Activated CD4-positive, alpha-beta memory T cell treated with anti-CD3 and anti-CD28 coated beads, Interleukin-2, amount 10 ng/mL, durations not matched to agents 7 days and 5 days (primary cell): ENCODE measurements at regions not wholly inside any gene's neighbourhood (a gene's known extent, or its start where the extent isn't known, plus 50 kb on each side); places are given as distances from the start of the nearest gene placed in this dataset.
"Not testable (repeated sequence)": the region's sequence is repeated elsewhere in the genome, so short reads cannot be mapped to it uniquely, and the experiment has no call there.

Experiments used
- CTCF ChIA-PET: fragments of 350-600 bp; sonication (Branson Sonifier 250); formaldehyde crosslinking; loops from one replicate; lab custom pipeline; 2021; ENCODE audit warnings: antibody characterized with exemption, inconsistent platforms; lab: Charles Lee
- POLR2A ChIA-PET: fragments of 350-600 bp; sonication (Branson Sonifier 250); formaldehyde crosslinking; loops from one replicate; lab custom pipeline; 2021; ENCODE audit warnings: antibody characterized with exemption; lab: Charles Lee
- DNase-seq: peaks from one replicate; pipeline ENCODE4 v3.0.0-alpha.2; 2020
- H3K27ac Mint-ChIP-seq: one replicate; pipeline ENCODE4 v1.8.0; 2021; ENCODE audit warnings: mild to moderate bottlenecking, mixed read lengths
- H3K27me3 Mint-ChIP-seq: one replicate; pipeline ENCODE4 v1.8.0; 2021; ENCODE audit warnings: mixed read lengths
- H3K36me3 Mint-ChIP-seq: one replicate; pipeline ENCODE4 v1.8.0; 2021; ENCODE audit warnings: low read depth, mixed read lengths
- H3K4me1 Mint-ChIP-seq: one replicate; pipeline ENCODE4 v1.8.0; 2021; ENCODE audit warnings: mixed read lengths
- H3K4me3 Mint-ChIP-seq: one replicate; pipeline ENCODE4 v1.8.0; 2021; ENCODE audit warnings: mild to moderate bottlenecking, mixed read lengths
- H3K9me3 Mint-ChIP-seq: one replicate; pipeline ENCODE4 v1.8.0; 2021; ENCODE audit warnings: mixed read lengths

GRCh38 chrX:109261279-109261678 lies 220.6 kb downstream of the GUCY2F start:
- Mint-ChIP-seq H3K27me3 (no peaks in the 10 kb centered on the region), H3K9me3 (no peaks in the 10 kb centered on the region), H3K36me3 (no peaks in the 10 kb centered on the region), H3K27ac (no peak overlapping the region), H3K4me1 (no peaks in the 10 kb centered on the region), H3K4me3 (no peak overlapping the region)
- ChIA-PET CTCF (no interaction called here), POLR2A (no interaction called here)
- no peak for DNase-seq

GRCh38 chrX:109252789-109253188 lies 229.1 kb downstream of the GUCY2F start:
- Mint-ChIP-seq H3K27me3 (no peaks in the 10 kb centered on the region), H3K27ac (no peak overlapping the region), H3K4me1 (no peaks in the 10 kb centered on the region), H3K9me3 (no peaks in the 10 kb centered on the region), H3K4me3 (no peak overlapping the region), H3K36me3 (no peaks in the 10 kb centered on the region)
- POLR2A ChIA-PET = no interaction called here
- no peak for DNase-seq
- CTCF ChIA-PET = no interaction called here

- H3K9me3 Mint-ChIP-seq = no peaks in the 10 kb centered on the region
- no peak overlapping the region for H3K27ac Mint-ChIP-seq
- no peaks in the 10 kb centered on the region for H3K27me3 Mint-ChIP-seq
- H3K4me3 Mint-ChIP-seq = no peak overlapping the region
- no peak for DNase-seq
- H3K36me3 Mint-ChIP-seq = no peaks in the 10 kb centered on the region
- no peaks in the 10 kb centered on the region for H3K4me1 Mint-ChIP-seq
- POLR2A ChIA-PET = no interaction called here
- CTCF ChIA-PET = no interaction called here
Measured at GRCh38 chrX:109218761-109219160, 263.1 kb downstream of the GUCY2F start.

- Mint-ChIP-seq H3K4me1 (no peaks in the 10 kb centered on the region), H3K9me3 (no peaks in the 10 kb centered on the region), H3K4me3 (no peak overlapping the region), H3K27me3 (no peaks in the 10 kb centered on the region), H3K27ac (no peak overlapping the region), H3K36me3 (no peaks in the 10 kb centered on the region)
- DNase-seq = no peak
- CTCF ChIA-PET = no interaction called here
- POLR2A ChIA-PET = no interaction called here
Measured at GRCh38 chrX:109199726-109200125, 282.2 kb downstream of the GUCY2F start.

- Mint-ChIP-seq H3K4me3 (no peak overlapping the region), H3K36me3 (no peaks in the 10 kb centered on the region), H3K9me3 (no peaks in the 10 kb centered on the region), H3K27ac (no peak overlapping the region), H3K27me3 (no peaks in the 10 kb centered on the region), H3K4me1 (no peaks in the 10 kb centered on the region)
- no peak for DNase-seq
- CTCF ChIA-PET = no interaction called here
- POLR2A ChIA-PET = no interaction called here
Measured at GRCh38 chrX:109190542-109190941, 291.3 kb downstream of the GUCY2F start.

GRCh38 chrX:109187473-109188168 lies 294.3 kb downstream of the GUCY2F start:
- no peaks in the 10 kb centered on the region for H3K9me3 Mint-ChIP-seq
- no peaks in the 10 kb centered on the region for H3K36me3 Mint-ChIP-seq
- H3K27me3 Mint-ChIP-seq = no peaks in the 10 kb centered on the region
- ChIA-PET POLR2A (no interaction called here), CTCF (no interaction called here)
- no peak for DNase-seq
- no peak overlapping the region for H3K27ac Mint-ChIP-seq
- H3K4me1 Mint-ChIP-seq = no peaks in the 10 kb centered on the region
- H3K4me3 Mint-ChIP-seq = no peak overlapping the region

DNA sequence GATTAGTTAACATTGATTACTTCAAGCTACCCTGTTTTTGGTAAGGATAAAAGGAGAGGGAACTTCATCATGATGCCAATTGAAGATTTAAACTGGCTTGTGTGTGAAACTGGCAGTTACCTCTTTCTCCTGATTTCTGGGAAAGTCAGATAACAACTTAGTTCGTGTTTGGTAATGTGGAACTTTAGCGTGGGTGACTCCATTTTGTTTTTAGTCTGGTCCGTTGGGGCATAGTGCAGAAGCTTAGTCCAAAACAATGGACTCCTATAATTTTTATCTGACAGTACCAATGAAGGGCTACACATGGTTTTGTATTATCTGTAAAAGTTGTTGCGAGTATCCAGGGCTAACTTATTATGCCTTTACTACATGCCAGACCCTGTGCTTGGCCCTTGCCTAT lies 294.9 kb downstream of the GUCY2F start:
- no peaks in the 10 kb centered on the region for H3K4me1 Mint-ChIP-seq
- ChIA-PET POLR2A (no interaction called here), CTCF (no interaction called here)
- DNase-seq = no peak
- H3K27me3 Mint-ChIP-seq = no peaks in the 10 kb centered on the region
- no peaks in the 10 kb centered on the region for H3K36me3 Mint-ChIP-seq
- H3K9me3 Mint-ChIP-seq = no peaks in the 10 kb centered on the region
- H3K27ac Mint-ChIP-seq = no peak overlapping the region
- no peak overlapping the region for H3K4me3 Mint-ChIP-seq

DNA sequence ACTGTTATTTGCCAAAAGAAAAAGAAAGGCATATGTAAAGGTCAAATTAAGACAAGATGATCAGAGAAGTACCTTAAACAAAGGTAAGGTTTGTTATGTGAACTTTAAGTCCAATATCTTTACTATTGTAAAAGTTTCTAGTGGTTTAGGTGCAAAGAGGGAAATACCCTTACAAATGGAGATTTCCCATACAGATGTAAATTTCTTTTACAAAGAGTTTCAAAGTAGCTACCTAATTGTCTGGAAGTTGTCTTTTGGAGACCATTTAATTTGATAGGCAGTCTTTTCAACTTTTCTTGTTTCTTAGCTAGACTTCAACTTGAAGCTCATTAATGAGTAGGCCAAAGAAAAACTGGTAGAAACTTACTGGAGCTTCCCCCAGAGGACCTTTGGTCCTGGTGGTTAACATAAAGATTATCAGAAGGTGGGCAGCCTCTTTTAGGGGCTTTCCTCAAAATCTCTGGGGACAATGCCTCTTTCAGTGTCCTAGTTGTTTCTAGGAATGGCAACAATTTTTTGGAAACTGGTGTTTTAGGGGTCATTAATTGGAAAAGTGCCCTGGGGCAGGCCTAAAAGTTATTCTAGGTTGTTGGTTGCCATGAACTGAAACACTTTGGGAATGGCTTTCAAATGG lies 297.3 kb downstream of the GUCY2F start:
- no peak overlapping the region for H3K27ac Mint-ChIP-seq

DNA sequence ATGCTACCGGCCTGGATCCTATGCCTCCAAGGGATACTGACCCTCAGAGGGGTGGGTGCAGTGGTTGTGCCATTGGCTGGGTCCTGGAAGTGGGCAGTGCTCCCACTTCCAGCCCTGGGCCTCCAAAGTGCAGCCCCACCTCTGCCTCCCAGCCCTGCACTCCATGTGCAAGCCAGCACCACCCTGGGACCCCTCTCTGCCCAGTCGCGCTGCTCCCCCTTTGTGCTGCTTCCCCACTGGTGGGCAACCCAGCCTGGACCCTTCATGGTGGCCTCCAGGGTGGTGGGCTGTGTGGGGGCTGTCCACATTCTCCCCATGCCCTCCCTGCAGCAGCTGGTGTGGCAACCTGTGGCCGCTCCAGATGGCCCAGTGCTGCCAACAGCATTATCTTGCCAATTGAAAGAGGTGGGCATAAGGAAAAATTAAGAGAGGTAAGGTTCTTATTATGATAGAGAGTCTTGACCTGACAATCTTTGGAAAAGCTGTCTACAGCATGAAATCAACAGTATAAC lies 309.7 kb downstream of the GUCY2F start:
- no peaks in the 10 kb centered on the region for H3K9me3 Mint-ChIP-seq
- no peak for DNase-seq
- H3K27ac Mint-ChIP-seq = no peak overlapping the region
- no peaks in the 10 kb centered on the region for H3K27me3 Mint-ChIP-seq
- no peak overlapping the region for H3K4me3 Mint-ChIP-seq
- POLR2A ChIA-PET = no interaction called here
- H3K4me1 Mint-ChIP-seq = no peaks in the 10 kb centered on the region
- CTCF ChIA-PET = no interaction called here
- H3K36me3 Mint-ChIP-seq = no peaks in the 10 kb centered on the region

More for the DNA sequence above, 297.3 kb downstream of the GUCY2F start:
- no peaks in the 10 kb centered on the region for H3K9me3 Mint-ChIP-seq
- H3K27me3 Mint-ChIP-seq = no peaks in the 10 kb centered on the region
- ChIA-PET POLR2A (no interaction called here), CTCF (no interaction called here)
- H3K36me3 Mint-ChIP-seq = no peaks in the 10 kb centered on the region
- no peak for DNase-seq
- H3K4me3 Mint-ChIP-seq = no peak overlapping the region
- no peaks in the 10 kb centered on the region for H3K4me1 Mint-ChIP-seq

DNA sequence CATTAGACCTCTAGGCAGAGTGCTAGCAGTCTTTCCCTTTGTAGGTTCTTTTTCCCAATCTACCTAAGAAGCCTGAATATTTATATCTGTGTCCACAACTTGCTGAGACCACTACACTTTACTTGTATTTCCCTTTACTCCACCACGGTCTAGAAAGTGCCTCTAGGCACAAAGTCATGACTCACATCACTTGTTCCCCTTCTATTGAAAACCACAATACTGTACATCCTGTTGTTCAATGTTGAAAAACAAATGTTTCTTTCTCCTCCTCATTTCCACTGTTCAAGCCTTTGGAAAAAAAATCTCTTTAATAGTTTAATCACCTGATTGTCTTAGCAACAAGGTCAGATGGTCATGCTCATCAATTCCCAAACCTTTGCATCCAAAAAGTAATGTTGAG lies 326.7 kb downstream of the GUCY2F start:
- ChIA-PET CTCF (no interaction called here), POLR2A (no interaction called here)
- no peaks in the 10 kb centered on the region for H3K4me1 Mint-ChIP-seq
- H3K36me3 Mint-ChIP-seq = no peaks in the 10 kb centered on the region
- peaks cover 4% of the 10 kb centered on the region for H3K9me3 Mint-ChIP-seq
- no peak overlapping the region for H3K27ac Mint-ChIP-seq
- DNase-seq = no peak
- no peaks in the 10 kb centered on the region for H3K27me3 Mint-ChIP-seq
- H3K4me3 Mint-ChIP-seq = no peak overlapping the region

GRCh38 chrX:109144173-109144572 lies 337.7 kb downstream of the GUCY2F start:
- H3K27me3 Mint-ChIP-seq, POLR2A ChIA-PET, CTCF ChIA-PET: not testable (repeated sequence)

GRCh38 chrX:109140463-109140862 lies 341.4 kb downstream of the GUCY2F start:
- H3K36me3 Mint-ChIP-seq = no peaks in the 10 kb centered on the region
- peaks cover 2% of the 10 kb centered on the region for H3K9me3 Mint-ChIP-seq
- H3K27ac Mint-ChIP-seq = no peak overlapping the region
- H3K4me3 Mint-ChIP-seq = no peak overlapping the region
- DNase-seq = no peak
- no peaks in the 10 kb centered on the region for H3K4me1 Mint-ChIP-seq
- ChIA-PET CTCF (no interaction called here), POLR2A (no interaction called here)
- H3K27me3 Mint-ChIP-seq = no peaks in the 10 kb centered on the region

More at GRCh38 chrX:109144173-109144572, 337.7 kb downstream of the GUCY2F start:
- not testable (repeated sequence) for H3K4me3 Mint-ChIP-seq, H3K36me3 Mint-ChIP-seq, H3K4me1 Mint-ChIP-seq, H3K9me3 Mint-ChIP-seq, H3K27ac Mint-ChIP-seq, DNase-seq

- H3K27me3 Mint-ChIP-seq = no peaks in the 10 kb centered on the region
- H3K27ac Mint-ChIP-seq = no peak overlapping the region
- H3K36me3 Mint-ChIP-seq = no peaks in the 10 kb centered on the region
- H3K4me3 Mint-ChIP-seq = no peak overlapping the region
- POLR2A ChIA-PET = no interaction called here
- CTCF ChIA-PET = no interaction called here
- no peaks in the 10 kb centered on the region for H3K4me1 Mint-ChIP-seq
- peaks cover 2% of the 10 kb centered on the region for H3K9me3 Mint-ChIP-seq
- no peak for DNase-seq
Measured at GRCh38 chrX:109134777-109135176, 347.1 kb downstream of the GUCY2F start.

- CTCF ChIA-PET = no interaction called here
- no peaks in the 10 kb centered on the region for H3K36me3 Mint-ChIP-seq
- no peak for DNase-seq
- peaks cover 2% of the 10 kb centered on the region for H3K9me3 Mint-ChIP-seq
- H3K27me3 Mint-ChIP-seq = no peaks in the 10 kb centered on the region
- no peak overlapping the region for H3K4me3 Mint-ChIP-seq
- H3K27ac Mint-ChIP-seq = no peak overlapping the region
- H3K4me1 Mint-ChIP-seq = no peaks in the 10 kb centered on the region
- POLR2A ChIA-PET = no interaction called here
Measured at GRCh38 chrX:109125304-109125703, 356.6 kb downstream of the GUCY2F start.
